ENCODE measurements at regions not wholly inside any gene's neighbourhood (a gene's known extent, or its start where the extent isn't known, plus 50 kb on each side); places are given as distances from the start of the nearest gene placed in this dataset.

DNA sequence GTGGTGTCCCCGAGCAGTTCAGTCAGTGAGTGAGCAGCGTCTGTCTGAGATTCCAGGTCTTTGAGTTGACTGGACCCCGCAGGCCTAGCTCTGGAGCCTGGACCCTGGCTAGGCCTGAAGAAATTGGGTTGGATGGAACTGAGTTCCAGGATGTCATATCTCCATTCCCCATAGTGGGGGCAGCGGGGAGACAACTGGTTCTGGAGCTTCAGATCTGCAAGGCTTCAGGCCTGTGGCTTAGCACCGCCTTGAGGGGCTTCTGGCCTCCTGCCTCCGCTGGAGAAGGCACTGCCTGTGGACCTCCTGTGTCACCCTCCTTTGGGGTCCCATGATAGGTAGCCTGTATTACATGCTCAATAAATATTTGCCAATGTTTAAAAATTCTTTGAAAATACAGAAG, 288.4 kb upstream of the ID2 start:
- in situ Hi-C loops (cut with MboI) (no loop called here), intact Hi-C loops (cut with micrococcal nuclease) (no loop called here)
- CTCF ChIA-PET (ENCODE audit: low intra/inter-chr PET ratio): interaction anchor here (0.6 kb wide), 1 partner anchor 368 kb away, joined by 3 read pairs; no protein-coding TSS in a partner anchor
- ATAC-seq (no peak), DNase-seq (ENCODE audit: extremely low read depth in 1 of 4, low spot score in 3 of 4) (no peak), FAIRE-seq (no peak)
- peaks cover 3% of the 10 kb centered on the region; the same call in 1 of the 2 replicates for H3K9me3 ChIP-seq (replicated peaks; ENCODE audit: control insufficient read depth, insufficient read depth, low read depth, low read length)
- POLR2A ChIA-PET: no interaction called here
- H3K9ac ChIP-seq (ENCODE audit: insufficient read depth in 1 of 2, low read depth in 2 of 2, low read length in 2 of 2): no peak overlapping the region
- H3K36me3 ChIP-seq (ENCODE audit: control insufficient read depth, insufficient read depth, low read length): no peaks in the 10 kb centered on the region
- no TSS peak for BruUV-seq (replicated peaks)
- TF ChIP-seq ZNF764 (CRISPR knock-in tag; IDR thresholded peaks at IDR 0.05; ENCODE audit: low read depth): no peak
- TF ChIP-seq ZNF197 (CRISPR knock-in tag; IDR thresholded peaks at IDR 0.05; ENCODE audit: low read depth): no peak
- TF ChIP-seq CBX3 (IDR thresholded peaks at IDR 0.05; ENCODE audit: borderline replicate concordance in 1 of 2, low read length in 2 of 2): no peak
- no peak for TF ChIP-seq ZNF695 (CRISPR knock-in tag; IDR thresholded peaks at IDR 0.05)
- no peak overlapping the region for H3K4me2 ChIP-seq (ENCODE audit: insufficient read depth, low read length)
- H3K79me2 ChIP-seq (ENCODE audit: control insufficient read depth, insufficient read depth, low read length): no peaks in the 10 kb centered on the region
- WGBS (ENCODE audit: insufficient coverage, low coverage, missing lambda C conversion rate): 1% methylated on average over 6 of the region's 6 CpGs
- H3K4me1 ChIP-seq (replicated peaks in 1 of 2; ENCODE audit: control insufficient read depth in 2 of 2, insufficient read depth in 2 of 2, low read length in 2 of 2): no peaks in the 10 kb centered on the region
- H3K27me3 ChIP-seq (ENCODE audit: control insufficient read depth in 2 of 2, insufficient read depth in 2 of 2, low read length in 2 of 2): peaks cover 0 to 11% of the 10 kb centered on the region in 2 experiments; a peak in 2 of 5 replicates
- H3K9me1 ChIP-seq (ENCODE audit: control insufficient read depth, insufficient read depth, low read length): no peaks in the 10 kb centered on the region
- H2AFZ ChIP-seq (ENCODE audit: low read depth, low read length): no peak overlapping the region
- no peaks in the 10 kb centered on the region; the same call in 1 of the 2 replicates for H4K20me1 ChIP-seq (replicated peaks; ENCODE audit: control insufficient read depth, insufficient read depth, low read length)
- no peak overlapping the region for H3K27ac ChIP-seq (ENCODE audit: extremely low read depth, low read depth, low read length)
- H3K4me3 ChIP-seq: no peak overlapping the region

DNA sequence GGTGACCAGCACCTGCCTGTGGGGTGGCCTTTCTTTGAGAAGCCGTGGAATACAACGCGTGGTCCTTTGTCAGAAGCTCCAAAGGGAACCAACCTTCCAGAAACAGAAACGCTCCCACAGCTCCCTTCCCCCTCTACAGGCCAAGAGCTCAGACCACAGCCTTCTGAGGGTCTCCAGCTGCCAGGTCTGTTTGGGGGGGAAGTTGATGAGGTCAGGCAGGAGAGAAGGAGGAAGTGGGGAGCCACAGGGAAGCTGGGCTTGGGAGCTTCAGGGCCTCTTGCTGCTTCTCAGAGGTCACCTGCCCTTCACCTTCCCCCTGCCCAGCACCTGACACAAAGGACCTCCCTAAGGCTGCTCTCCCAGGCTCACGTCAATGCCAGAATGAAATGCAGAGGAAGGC, 287.7 kb upstream of the ID2 start:
- peaks cover 0 to 11% of the 10 kb centered on the region in 2 experiments; a peak in 2 of 5 replicates for H3K27me3 ChIP-seq (ENCODE audit: control insufficient read depth in 2 of 2, insufficient read depth in 2 of 2, low read length in 2 of 2)
- H3K36me3 ChIP-seq (ENCODE audit: control insufficient read depth, insufficient read depth, low read length): no peaks in the 10 kb centered on the region
- DNase-seq (ENCODE audit: extremely low read depth in 1 of 4, low spot score in 3 of 4) (no peak), FAIRE-seq (no peak), ATAC-seq (no peak)
- no TSS peak for BruUV-seq (replicated peaks)
- POLR2A ChIA-PET: interaction anchor here (1.7 kb wide), 1 partner anchor 12 kb away, joined by 7 read pairs; no protein-coding TSS in a partner anchor
- intact Hi-C loops (cut with micrococcal nuclease): no loop called here
- H3K9me1 ChIP-seq (ENCODE audit: control insufficient read depth, insufficient read depth, low read length): no peaks in the 10 kb centered on the region
- H3K79me2 ChIP-seq (ENCODE audit: control insufficient read depth, insufficient read depth, low read length): no peaks in the 10 kb centered on the region
- no peak overlapping the region for H3K27ac ChIP-seq (ENCODE audit: extremely low read depth, low read depth, low read length)
- 0% methylated on average over 5 of the region's 5 CpGs for WGBS (ENCODE audit: insufficient coverage, low coverage, missing lambda C conversion rate)
- no peak overlapping the region for H3K4me2 ChIP-seq (ENCODE audit: insufficient read depth, low read length)
- no peak overlapping the region for H3K9ac ChIP-seq (ENCODE audit: insufficient read depth in 1 of 2, low read depth in 2 of 2, low read length in 2 of 2)
- H3K4me1 ChIP-seq (replicated peaks in 1 of 2; ENCODE audit: control insufficient read depth in 2 of 2, insufficient read depth in 2 of 2, low read length in 2 of 2): no peaks in the 10 kb centered on the region
- no peak overlapping the region for H3K4me3 ChIP-seq
- CTCF ChIA-PET (ENCODE audit: low intra/inter-chr PET ratio): interaction anchor here (0.6 kb wide), 1 partner anchor 368 kb away, joined by 3 read pairs; no protein-coding TSS in a partner anchor
- peaks cover 3% of the 10 kb centered on the region; the same call in 1 of the 2 replicates for H3K9me3 ChIP-seq (replicated peaks; ENCODE audit: control insufficient read depth, insufficient read depth, low read depth, low read length)
- H4K20me1 ChIP-seq (replicated peaks; ENCODE audit: control insufficient read depth, insufficient read depth, low read length): no peaks in the 10 kb centered on the region; the same call in 1 of the 2 replicates
- in situ Hi-C loops (cut with MboI): no loop called here
- no peak overlapping the region for H2AFZ ChIP-seq (ENCODE audit: low read depth, low read length)
- TF ChIP-seq RBM14 (IDR thresholded peaks at IDR 0.05; ENCODE audit: borderline replicate concordance, insufficient read depth, low read depth, low read length) (no peak), SMARCE1 (IDR thresholded peaks at IDR 0.05) (no peak), E2F3 (CRISPR knock-in tag; IDR thresholded peaks at IDR 0.05) (no peak)
- TF ChIP-seq, protein P1, sequence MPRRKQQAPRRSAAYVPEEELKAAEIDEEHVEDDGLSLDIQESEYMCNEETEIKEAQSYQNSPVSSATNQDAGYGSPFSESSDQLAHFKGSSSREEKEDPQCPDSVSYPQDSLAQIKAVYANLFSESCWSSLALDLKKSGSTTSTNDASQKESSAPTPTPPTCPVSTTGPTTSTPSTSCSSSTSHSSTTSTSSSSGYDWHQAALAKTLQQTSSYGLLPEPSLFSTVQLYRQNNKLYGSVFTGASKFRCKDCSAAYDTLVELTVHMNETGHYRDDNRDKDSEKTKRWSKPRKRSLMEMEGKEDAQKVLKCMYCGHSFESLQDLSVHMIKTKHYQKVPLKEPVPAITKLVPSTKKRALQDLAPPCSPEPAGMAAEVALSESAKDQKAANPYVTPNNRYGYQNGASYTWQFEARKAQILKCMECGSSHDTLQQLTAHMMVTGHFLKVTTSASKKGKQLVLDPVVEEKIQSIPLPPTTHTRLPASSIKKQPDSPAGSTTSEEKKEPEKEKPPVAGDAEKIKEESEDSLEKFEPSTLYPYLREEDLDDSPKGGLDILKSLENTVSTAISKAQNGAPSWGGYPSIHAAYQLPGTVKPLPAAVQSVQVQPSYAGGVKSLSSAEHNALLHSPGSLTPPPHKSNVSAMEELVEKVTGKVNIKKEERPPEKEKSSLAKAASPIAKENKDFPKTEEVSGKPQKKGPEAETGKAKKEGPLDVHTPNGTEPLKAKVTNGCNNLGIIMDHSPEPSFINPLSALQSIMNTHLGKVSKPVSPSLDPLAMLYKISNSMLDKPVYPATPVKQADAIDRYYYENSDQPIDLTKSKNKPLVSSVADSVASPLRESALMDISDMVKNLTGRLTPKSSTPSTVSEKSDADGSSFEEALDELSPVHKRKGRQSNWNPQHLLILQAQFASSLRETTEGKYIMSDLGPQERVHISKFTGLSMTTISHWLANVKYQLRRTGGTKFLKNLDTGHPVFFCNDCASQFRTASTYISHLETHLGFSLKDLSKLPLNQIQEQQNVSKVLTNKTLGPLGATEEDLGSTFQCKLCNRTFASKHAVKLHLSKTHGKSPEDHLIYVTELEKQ (CRISPR knock-in tag; IDR thresholded peaks at IDR 0.05): no peak

All from K562 (cell line).